DOHH2 (cell line): ENCODE measurements at regions not wholly inside any gene's neighbourhood (a gene's known extent, or its start where the extent isn't known, plus 50 kb on each side); places are given as distances from the start of the nearest gene placed in this dataset.

Experiments
- CTCF ChIP-seq: fragments of 200-600 bp; sonication (generic); IDR thresholded peaks from one replicate; pipeline ENCODE4 v1.5.1; 2014; ENCODE audit warnings: antibody characterized with exemption, mild to moderate bottlenecking, low read depth, low read length; ENCODE audit not compliant: poor library complexity, severe bottlenecking
- EZH2phosphoT487 ChIP-seq: fragments of 200-600 bp; sonication (generic); IDR thresholded peaks from 2 replicates; pipeline ENCODE4 v1.6.1; 2017; ENCODE audit warnings: borderline replicate concordance, mild to moderate bottlenecking, antibody characterized with exemption, low read length, moderate library complexity, mixed read lengths

- no peak for TF ChIP-seq CTCF
- TF ChIP-seq EZH2phosphoT487: no peak
Observed at GRCh38 chr2:238963971-238964328, 116.1 kb downstream of the TWIST2 start.
